IPS-18a (cell line): ENCODE measurements at regions not wholly inside any gene's neighbourhood (a gene's known extent, or its start where the extent isn't known, plus 50 kb on each side); places are given as distances from the start of the nearest gene placed in this dataset.
"Not testable (repeated sequence)": the region's sequence is repeated elsewhere in the genome, so short reads cannot be mapped to it uniquely, and the experiment has no call there.

Experiments used
- H3K27ac ChIP-seq: one replicate; pipeline ENCODE4 v1.5.1; 2013; ENCODE audit warnings: low read length
- H3K27me3 ChIP-seq: one replicate; pipeline ENCODE4 v1.6.1; 2013; ENCODE audit warnings: mild to moderate bottlenecking, low read length; ENCODE audit not compliant: control insufficient read depth, insufficient read depth
- H3K36me3 ChIP-seq: one replicate; pipeline ENCODE4 v1.6.1; 2013; ENCODE audit warnings: low read depth, low read length; ENCODE audit not compliant: control insufficient read depth
- H3K4me1 ChIP-seq: one replicate; pipeline ENCODE4 v1.6.1; 2013; ENCODE audit warnings: low read depth, low read length; ENCODE audit not compliant: control insufficient read depth
- H3K4me3 ChIP-seq: one replicate; pipeline ENCODE4 v1.5.1; 2013; ENCODE audit warnings: low read length
- H3K9ac ChIP-seq: one replicate; pipeline ENCODE4 v1.6.1; 2013; ENCODE audit warnings: mild to moderate bottlenecking, low read length, moderate library complexity
- H3K9me3 ChIP-seq: one replicate; pipeline ENCODE4 v1.6.1; 2013; ENCODE audit warnings: low read depth, low read length; ENCODE audit not compliant: control insufficient read depth

GRCh38 chr14:53236708-53237107, 83.6 kb upstream of the DDHD1 start:
- Histone ChIP-seq H3K36me3 (no peaks in the 10 kb centered on the region), H3K4me1 (peaks cover 4% of the 10 kb centered on the region), H3K9ac (no peak overlapping the region), H3K27me3 (no peaks in the 10 kb centered on the region), H3K4me3 (no peak overlapping the region), H3K9me3 (no peaks in the 10 kb centered on the region), H3K27ac (no peak overlapping the region)

GRCh38 chr14:53231171-53231570, 78.0 kb upstream of the DDHD1 start:
- no peaks in the 10 kb centered on the region for H3K27me3 ChIP-seq
- H3K4me1 ChIP-seq = no peaks in the 10 kb centered on the region
- H3K9ac ChIP-seq = no peak overlapping the region
- no peaks in the 10 kb centered on the region for H3K9me3 ChIP-seq
- no peak overlapping the region for H3K4me3 ChIP-seq
- H3K27ac ChIP-seq = no peak overlapping the region
- no peaks in the 10 kb centered on the region for H3K36me3 ChIP-seq

GRCh38 chr14:53228966-53229365, 75.8 kb upstream of the DDHD1 start:
- Histone ChIP-seq H3K4me3 (no peak overlapping the region), H3K27me3 (no peaks in the 10 kb centered on the region), H3K27ac (no peak overlapping the region), H3K4me1 (no peaks in the 10 kb centered on the region), H3K9me3 (no peaks in the 10 kb centered on the region), H3K9ac (no peak overlapping the region), H3K36me3 (no peaks in the 10 kb centered on the region)

GRCh38 chr14:53227154-53227718, 74.1 kb upstream of the DDHD1 start:
- H3K9ac ChIP-seq = no peak overlapping the region
- no peaks in the 10 kb centered on the region for H3K4me1 ChIP-seq
- H3K27me3 ChIP-seq = no peaks in the 10 kb centered on the region
- H3K9me3 ChIP-seq = no peaks in the 10 kb centered on the region
- no peak overlapping the region for H3K27ac ChIP-seq
- H3K36me3 ChIP-seq = no peaks in the 10 kb centered on the region
- no peak overlapping the region for H3K4me3 ChIP-seq

- no peaks in the 10 kb centered on the region for H3K9me3 ChIP-seq
- H3K27ac ChIP-seq = no peak overlapping the region
- H3K4me1 ChIP-seq = no peaks in the 10 kb centered on the region
- no peak overlapping the region for H3K4me3 ChIP-seq
- no peaks in the 10 kb centered on the region for H3K36me3 ChIP-seq
- no peaks in the 10 kb centered on the region for H3K27me3 ChIP-seq
- no peak overlapping the region for H3K9ac ChIP-seq
These were observed 73.4 kb upstream of the DDHD1 start for GRCh38 chr14:53226553-53226952.

GRCh38 chr14:53220914-53221313, 67.8 kb upstream of the DDHD1 start:
- H3K9me3 ChIP-seq = no peaks in the 10 kb centered on the region
- H3K36me3 ChIP-seq = no peaks in the 10 kb centered on the region
- no peak overlapping the region for H3K9ac ChIP-seq
- H3K4me3 ChIP-seq = no peak overlapping the region
- H3K27ac ChIP-seq = no peak overlapping the region
- no peaks in the 10 kb centered on the region for H3K27me3 ChIP-seq
- H3K4me1 ChIP-seq = peaks cover 4% of the 10 kb centered on the region

GRCh38 chr14:53218161-53218560, 65.0 kb upstream of the DDHD1 start:
- H3K27me3 ChIP-seq = no peaks in the 10 kb centered on the region
- H3K27ac ChIP-seq = no peak overlapping the region
- H3K4me1 ChIP-seq = peaks cover 8% of the 10 kb centered on the region
- peak overlapping the region; percentile 68 for H3K4me3 ChIP-seq
- no peaks in the 10 kb centered on the region for H3K9me3 ChIP-seq
- no peaks in the 10 kb centered on the region for H3K36me3 ChIP-seq
- peak overlapping the region; percentile 58 for H3K9ac ChIP-seq

GRCh38 chr14:53217316-53217994, 64.3 kb upstream of the DDHD1 start:
- Histone ChIP-seq H3K27ac (no peak overlapping the region), H3K27me3 (no peaks in the 10 kb centered on the region), H3K9ac (peak overlapping the region; percentile 58), H3K4me3 (peak overlapping the region; percentile 68), H3K9me3 (no peaks in the 10 kb centered on the region), H3K4me1 (peaks cover 8% of the 10 kb centered on the region), H3K36me3 (no peaks in the 10 kb centered on the region)

- H3K27ac ChIP-seq, H3K9ac ChIP-seq, H3K9me3 ChIP-seq, H3K36me3 ChIP-seq, H3K4me1 ChIP-seq, H3K27me3 ChIP-seq: not testable (repeated sequence)
- H3K4me3 ChIP-seq = peak overlapping the region; percentile 68
These were observed 63.8 kb upstream of the DDHD1 start for GRCh38 chr14:53216955-53217315.

GRCh38 chr14:53216478-53216877, 63.4 kb upstream of the DDHD1 start:
- not testable (repeated sequence) for H3K9me3 ChIP-seq, H3K4me1 ChIP-seq, H3K36me3 ChIP-seq, H3K27me3 ChIP-seq, H3K9ac ChIP-seq, H3K27ac ChIP-seq, H3K4me3 ChIP-seq

- H3K27me3 ChIP-seq = no peaks in the 10 kb centered on the region
- peaks cover 8% of the 10 kb centered on the region for H3K4me1 ChIP-seq
- no peak overlapping the region for H3K9ac ChIP-seq
- H3K4me3 ChIP-seq = no peak overlapping the region
- no peaks in the 10 kb centered on the region for H3K36me3 ChIP-seq
- H3K27ac ChIP-seq = no peak overlapping the region
- no peaks in the 10 kb centered on the region for H3K9me3 ChIP-seq
These were observed 62.0 kb upstream of the DDHD1 start for GRCh38 chr14:53215101-53215500.

GRCh38 chr14:53214384-53214783, 61.3 kb upstream of the DDHD1 start:
- no peak overlapping the region for H3K27ac ChIP-seq
- H3K4me3 ChIP-seq = no peak overlapping the region
- H3K9me3 ChIP-seq = no peaks in the 10 kb centered on the region
- peaks cover 8% of the 10 kb centered on the region for H3K4me1 ChIP-seq
- no peaks in the 10 kb centered on the region for H3K27me3 ChIP-seq
- H3K9ac ChIP-seq = no peak overlapping the region
- H3K36me3 ChIP-seq = no peaks in the 10 kb centered on the region
